Activated CD4-positive, alpha-beta T cell treated with anti-CD3 and anti-CD28 coated beads, Interleukin-2, amount 50 U/mL, for 16 hours (primary cell): ENCODE measurements at regions not wholly inside any gene's neighbourhood (a gene's known extent, or its start where the extent isn't known, plus 50 kb on each side); places are given as distances from the start of the nearest gene placed in this dataset.

ENCODE experiments used
- DNase-seq: peaks from one replicate; pipeline ENCODE4 v3.0.0-alpha.2; 2020

- DNase-seq: no peak
Measured at GRCh38 chr13:106744516-106744915, 176.6 kb upstream of the ARGLU1 start.

- no peak for DNase-seq
Measured at GRCh38 chr13:106738186-106738678, 170.3 kb upstream of the ARGLU1 start.

- DNase-seq: no peak
Measured at GRCh38 chr13:106736941-106737340, 169.0 kb upstream of the ARGLU1 start.

GRCh38 chr13:106734198-106734597 is 166.3 kb upstream of the ARGLU1 start:
- no peak for DNase-seq

GRCh38 chr13:106723036-106723435 is 155.1 kb upstream of the ARGLU1 start:
- DNase-seq: no peak

- no peak for DNase-seq
Measured at GRCh38 chr13:106722620-106723019, 154.7 kb upstream of the ARGLU1 start.

- no peak for DNase-seq
Measured at GRCh38 chr13:106721599-106721998, 153.7 kb upstream of the ARGLU1 start.

- DNase-seq: no peak
Measured at GRCh38 chr13:106714271-106714982, 146.5 kb upstream of the ARGLU1 start.

- no peak for DNase-seq
Measured at GRCh38 chr13:106712381-106712780, 144.4 kb upstream of the ARGLU1 start.

- DNase-seq: no peak
Measured at GRCh38 chr13:106710266-106710665, 142.3 kb upstream of the ARGLU1 start.

- DNase-seq: no peak
Measured at GRCh38 chr13:106709522-106709921, 141.6 kb upstream of the ARGLU1 start.

- no peak for DNase-seq
Measured at GRCh38 chr13:106702505-106702904, 134.6 kb upstream of the ARGLU1 start.

GRCh38 chr13:106701771-106702341 is 133.9 kb upstream of the ARGLU1 start:
- DNase-seq: no peak

GRCh38 chr13:106700439-106700838 is 132.5 kb upstream of the ARGLU1 start:
- DNase-seq: no peak

- no peak for DNase-seq
Measured at GRCh38 chr13:106700007-106700406, 132.1 kb upstream of the ARGLU1 start.

GRCh38 chr13:106699311-106699710 is 131.4 kb upstream of the ARGLU1 start:
- no peak for DNase-seq

GRCh38 chr13:106696719-106697118 is 128.8 kb upstream of the ARGLU1 start:
- no peak for DNase-seq

- no peak for DNase-seq
Measured at GRCh38 chr13:106696140-106696539, 128.2 kb upstream of the ARGLU1 start.

- no peak for DNase-seq
Measured at GRCh38 chr13:106695139-106695538, 127.2 kb upstream of the ARGLU1 start.

GRCh38 chr13:106691861-106692260 is 123.9 kb upstream of the ARGLU1 start:
- no peak for DNase-seq

GRCh38 chr13:106691341-106691740 is 123.4 kb upstream of the ARGLU1 start:
- DNase-seq: no peak

GRCh38 chr13:106690779-106691178 is 122.8 kb upstream of the ARGLU1 start:
- no peak for DNase-seq

- no peak for DNase-seq
Measured at GRCh38 chr13:106689906-106690305, 122.0 kb upstream of the ARGLU1 start.

GRCh38 chr13:106688940-106689339 is 121.0 kb upstream of the ARGLU1 start:
- no peak for DNase-seq

- no peak for DNase-seq
Measured at GRCh38 chr13:106686163-106686562, 118.2 kb upstream of the ARGLU1 start.
